ENCODE measurements at regions not wholly inside any gene's neighbourhood (a gene's known extent, or its start where the extent isn't known, plus 50 kb on each side); places are given as distances from the start of the nearest gene placed in this dataset.

GRCh38 chr16:60686824-60687223, 1349.4 kb downstream of the CDH8 start:
- peaks cover 0 to 45% (median 23%) of the 10 kb centered on the region in 8 donors for H3K9me3 ChIP-seq
- no peak for DNase-seq

GRCh38 chr16:60684002-60684401, 1352.2 kb downstream of the CDH8 start:
- Histone ChIP-seq H3K9me3 (peaks cover 0 to 39% (median 19%) of the 10 kb centered on the region in 8 donors), H3K27ac (no peak overlapping the region), H3K27me3 (replicated peaks in 1 of 7) (no peaks in the 10 kb centered on the region), H3K4me3 (no peak overlapping the region), H3K4me1 (no peaks in the 10 kb centered on the region), H3K36me3 (no peaks in the 10 kb centered on the region)
- 36 to 43% (median 38%) methylated on average over 4 of the region's 4 CpGs for WGBS, 5 donors
- no peak for DNase-seq
- TF ChIP-seq POLR2A (IDR thresholded peaks at IDR 0.05), result no peak
- TF ChIP-seq, protein P1, sequence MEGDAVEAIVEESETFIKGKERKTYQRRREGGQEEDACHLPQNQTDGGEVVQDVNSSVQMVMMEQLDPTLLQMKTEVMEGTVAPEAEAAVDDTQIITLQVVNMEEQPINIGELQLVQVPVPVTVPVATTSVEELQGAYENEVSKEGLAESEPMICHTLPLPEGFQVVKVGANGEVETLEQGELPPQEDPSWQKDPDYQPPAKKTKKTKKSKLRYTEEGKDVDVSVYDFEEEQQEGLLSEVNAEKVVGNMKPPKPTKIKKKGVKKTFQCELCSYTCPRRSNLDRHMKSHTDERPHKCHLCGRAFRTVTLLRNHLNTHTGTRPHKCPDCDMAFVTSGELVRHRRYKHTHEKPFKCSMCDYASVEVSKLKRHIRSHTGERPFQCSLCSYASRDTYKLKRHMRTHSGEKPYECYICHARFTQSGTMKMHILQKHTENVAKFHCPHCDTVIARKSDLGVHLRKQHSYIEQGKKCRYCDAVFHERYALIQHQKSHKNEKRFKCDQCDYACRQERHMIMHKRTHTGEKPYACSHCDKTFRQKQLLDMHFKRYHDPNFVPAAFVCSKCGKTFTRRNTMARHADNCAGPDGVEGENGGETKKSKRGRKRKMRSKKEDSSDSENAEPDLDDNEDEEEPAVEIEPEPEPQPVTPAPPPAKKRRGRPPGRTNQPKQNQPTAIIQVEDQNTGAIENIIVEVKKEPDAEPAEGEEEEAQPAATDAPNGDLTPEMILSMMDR (IDR thresholded peaks at IDR 0.05 in 8 of 11, conservative IDR thresholded peaks at IDR 0.05 in 3 of 11), result no peak
- no peak for TF ChIP-seq POLR2AphosphoS5 (IDR thresholded peaks at IDR 0.05)
- intact Hi-C loops (cut with DNase I; ENCODE audit: low total_unique reads), result no loop called here

More at GRCh38 chr16:60686824-60687223, 1349.4 kb downstream of the CDH8 start:
- 69 to 85% (median 75%) methylated on average over 2 of the region's 2 CpGs for WGBS, 5 donors
- H3K4me3 ChIP-seq, result no peak overlapping the region
- intact Hi-C loops (cut with DNase I; ENCODE audit: low total_unique reads), result no loop called here
- no peaks in the 10 kb centered on the region for H3K36me3 ChIP-seq
- no peaks in the 10 kb centered on the region for H3K27me3 ChIP-seq (replicated peaks in 1 of 7)
- TF ChIP-seq POLR2AphosphoS5 (IDR thresholded peaks at IDR 0.05), result no peak
- TF ChIP-seq POLR2A (IDR thresholded peaks at IDR 0.05), result no peak
- TF ChIP-seq, protein P1 (IDR thresholded peaks at IDR 0.05 in 8 of 11, conservative IDR thresholded peaks at IDR 0.05 in 3 of 11), result no peak
- H3K4me1 ChIP-seq, result no peaks in the 10 kb centered on the region
- H3K27ac ChIP-seq, result no peak overlapping the region

DNA sequence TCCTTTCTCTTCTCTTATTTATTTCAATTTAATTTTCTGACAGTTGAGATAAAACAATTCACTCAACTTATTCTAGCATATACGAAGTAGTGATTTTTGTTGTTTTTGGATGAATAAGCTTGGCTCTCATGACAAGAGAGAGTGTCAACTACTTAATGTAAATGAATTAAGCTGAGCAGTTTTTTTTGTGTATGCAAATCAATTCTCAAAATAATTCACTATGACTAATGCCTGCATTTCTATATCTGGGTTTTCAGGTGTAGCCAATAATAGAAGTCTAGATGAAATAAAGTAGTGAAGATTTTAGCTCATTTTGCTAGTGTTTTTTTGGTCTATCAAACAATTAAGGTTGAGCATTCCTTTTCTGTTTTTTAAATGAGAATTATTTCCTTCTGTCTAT, 1354.0 kb downstream of the CDH8 start:
- DNase-seq, result no peak
- Histone ChIP-seq H3K9me3 (peaks cover 0 to 23% (median 4%) of the 10 kb centered on the region in 8 donors), H3K36me3 (no peaks in the 10 kb centered on the region), H3K4me1 (no peaks in the 10 kb centered on the region), H3K27ac (no peak overlapping the region), H3K27me3 (replicated peaks in 1 of 7) (no peaks in the 10 kb centered on the region), H3K4me3 (no peak overlapping the region)
- 68 to 89% (median 80%) methylated on average over 1 of the region's 1 CpG for WGBS, 5 donors
- TF ChIP-seq, protein P1 (IDR thresholded peaks at IDR 0.05 in 8 of 11, conservative IDR thresholded peaks at IDR 0.05 in 3 of 11), result no peak
- TF ChIP-seq POLR2AphosphoS5 (IDR thresholded peaks at IDR 0.05) (no peak), POLR2A (IDR thresholded peaks at IDR 0.05) (no peak)
- intact Hi-C loops (cut with DNase I; ENCODE audit: low total_unique reads), result no loop called here

GRCh38 chr16:60681043-60681442, 1355.2 kb downstream of the CDH8 start:
- 69 to 92% (median 77%) methylated on average over 1 of the region's 1 CpG for WGBS, 5 donors
- no peak overlapping the region for H3K27ac ChIP-seq
- peaks cover 0 to 12% (median 0%) of the 10 kb centered on the region in 8 donors for H3K9me3 ChIP-seq
- H3K4me1 ChIP-seq, result no peaks in the 10 kb centered on the region
- H3K4me3 ChIP-seq, result no peak overlapping the region
- no peaks in the 10 kb centered on the region for H3K27me3 ChIP-seq (replicated peaks in 1 of 7)
- no peaks in the 10 kb centered on the region for H3K36me3 ChIP-seq
- intact Hi-C loops (cut with DNase I; ENCODE audit: low total_unique reads), result no loop called here
- no peak for DNase-seq
- no peak for TF ChIP-seq POLR2AphosphoS5 (IDR thresholded peaks at IDR 0.05)
- TF ChIP-seq, protein P1 (IDR thresholded peaks at IDR 0.05 in 8 of 11, conservative IDR thresholded peaks at IDR 0.05 in 3 of 11), result no peak
- TF ChIP-seq POLR2A (IDR thresholded peaks at IDR 0.05), result no peak
